GM19023 (cell line): ENCODE measurements at regions not wholly inside any gene's neighbourhood (a gene's known extent, or its start where the extent isn't known, plus 50 kb on each side); places are given as distances from the start of the nearest gene placed in this dataset.
"Not testable (repeated sequence)": the region's sequence is repeated elsewhere in the genome, so short reads cannot be mapped to it uniquely, and the experiment has no call there.

Experiments used
- ATAC-seq: cut with Tn5 transposase; IDR thresholded peaks from one replicate; pipeline ENCODE4 v1.9.1; 2021; ENCODE audit warnings: mild to moderate bottlenecking, moderate library complexity; ENCODE audit not compliant: unreplicated experiment

DNA sequence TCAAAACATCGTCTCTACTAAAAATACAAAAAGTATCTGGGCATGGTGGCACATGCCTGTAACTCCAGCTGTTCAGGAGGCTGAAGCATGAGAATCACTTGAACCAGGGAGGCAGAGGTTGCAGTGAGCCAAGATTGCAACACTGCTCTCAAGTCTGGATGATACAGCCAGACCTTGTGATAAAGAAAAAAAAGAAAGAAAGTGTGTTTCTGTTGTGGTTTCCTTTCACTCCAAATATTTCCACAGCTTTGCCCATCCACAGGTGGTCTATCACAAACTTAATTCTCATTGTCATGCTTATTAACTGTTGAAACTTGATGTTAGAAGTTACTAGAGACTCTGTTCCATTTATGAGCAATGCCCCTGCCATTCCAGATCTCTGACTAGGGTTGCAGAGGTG, 316.0 kb upstream of the SEMA3C start:
- no peak for ATAC-seq

DNA sequence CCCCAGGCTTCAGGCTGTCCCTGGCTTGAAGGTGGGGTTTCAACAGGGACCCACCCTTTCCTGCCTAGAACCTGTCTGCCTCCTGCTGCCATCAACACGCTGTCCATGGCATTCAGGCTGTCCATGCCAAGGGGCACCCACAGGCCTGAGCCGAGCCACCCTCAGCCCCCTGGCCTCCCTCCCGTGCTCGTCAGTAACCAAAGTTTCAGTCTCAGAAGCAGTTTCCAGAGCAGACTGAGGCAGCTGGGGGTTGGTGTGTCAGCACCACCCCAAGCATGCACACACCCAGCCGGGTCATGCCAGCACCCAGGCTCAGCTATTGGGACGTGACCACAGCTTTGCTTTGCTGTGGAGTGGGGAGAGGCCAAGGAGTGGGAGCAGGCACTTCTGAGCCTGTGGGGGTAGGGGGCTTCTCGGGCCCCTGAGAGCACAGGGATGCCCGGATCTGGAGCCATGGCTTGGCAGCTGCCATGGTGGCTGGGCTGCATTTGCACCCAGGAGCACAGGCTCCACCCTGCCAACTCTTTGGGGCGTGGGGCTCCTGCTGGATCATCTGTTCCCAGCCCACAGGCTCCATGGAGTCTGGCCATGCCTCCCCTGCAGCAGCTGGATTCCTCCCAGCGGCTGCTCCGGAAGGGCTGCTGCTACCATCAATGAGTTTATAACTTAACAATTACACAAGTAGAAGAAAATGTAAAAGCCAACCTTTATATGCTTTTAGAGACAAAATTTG, 314.5 kb upstream of the SEMA3C start:
- ATAC-seq, result no peak

DNA sequence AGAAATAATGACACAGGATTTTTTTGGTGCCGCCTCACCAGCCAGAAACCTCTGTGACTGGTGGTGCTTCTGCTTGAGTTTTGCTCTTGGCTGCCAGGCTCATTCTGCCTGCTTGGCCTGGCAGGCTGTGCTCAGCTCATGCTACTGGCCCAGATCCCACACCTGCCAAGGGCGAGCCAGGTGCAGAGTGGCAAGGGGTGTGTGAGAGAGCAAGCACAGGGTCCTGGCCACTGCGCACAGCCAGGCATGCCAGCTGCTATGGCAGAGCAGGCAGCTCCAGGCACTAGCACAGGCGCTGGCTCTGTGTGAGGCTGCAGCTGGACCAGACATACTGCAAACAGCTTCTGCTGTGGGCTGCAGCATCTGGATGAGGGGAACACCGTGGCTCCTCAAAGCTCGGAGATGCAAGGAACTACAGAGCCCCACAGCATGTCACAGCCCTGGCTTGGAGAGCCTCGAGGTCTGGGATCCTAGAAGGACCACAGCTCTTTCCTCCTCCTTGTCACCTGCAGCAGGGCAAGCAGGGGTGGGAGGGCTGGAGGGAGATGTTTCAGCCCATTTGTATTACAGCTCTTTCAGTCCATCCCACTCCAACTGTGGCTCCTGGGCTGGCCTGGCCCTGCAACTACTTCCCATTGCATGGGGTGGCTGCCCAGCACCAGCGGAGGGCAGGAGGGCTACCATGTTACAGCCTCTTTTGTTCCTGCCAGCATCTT, 313.4 kb upstream of the SEMA3C start:
- no peak for ATAC-seq

DNA sequence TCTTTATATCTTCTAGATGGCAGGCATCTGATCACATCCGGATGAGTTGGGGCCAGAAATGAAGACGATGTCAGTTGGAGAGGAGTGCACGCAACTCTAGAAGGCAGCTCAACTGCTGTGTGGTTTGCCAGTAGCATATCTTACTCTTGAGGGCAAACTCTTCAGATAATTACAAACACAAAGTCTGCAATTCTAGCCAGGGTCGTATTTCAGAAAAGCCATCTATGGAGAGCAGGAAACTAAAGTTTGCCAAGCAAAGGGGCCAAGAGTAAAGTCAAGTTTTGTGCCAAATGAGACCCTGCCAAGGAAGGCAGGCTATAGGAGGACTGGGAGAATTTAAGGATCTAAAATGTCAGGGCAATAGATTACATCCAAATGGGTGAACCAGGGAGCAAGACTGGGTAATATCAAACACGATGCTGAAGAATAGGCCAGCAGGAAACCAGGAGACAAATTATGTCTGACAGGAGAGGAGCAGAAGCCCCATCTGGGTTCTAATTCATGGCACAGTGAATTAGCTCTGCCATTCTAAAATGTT, 312.5 kb upstream of the SEMA3C start:
- no peak for ATAC-seq

DNA sequence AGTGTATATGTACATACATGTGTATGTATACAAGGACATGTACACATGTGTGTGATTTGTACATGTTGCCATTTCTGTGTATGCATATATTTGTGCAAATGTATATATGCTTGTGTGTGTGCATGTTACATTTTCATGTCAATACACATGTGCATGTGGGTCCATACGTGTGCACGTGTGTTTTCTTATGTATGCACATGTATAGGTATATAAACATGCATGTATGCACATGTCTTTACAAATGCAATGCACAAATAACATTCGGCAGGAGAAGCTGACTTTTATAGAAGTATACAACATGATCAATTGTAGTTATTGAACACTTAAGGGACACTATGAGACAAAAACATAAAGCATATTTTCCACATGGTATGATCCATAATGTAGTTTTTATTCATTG, 307.4 kb upstream of the SEMA3C start:
- ATAC-seq, result no peak

DNA sequence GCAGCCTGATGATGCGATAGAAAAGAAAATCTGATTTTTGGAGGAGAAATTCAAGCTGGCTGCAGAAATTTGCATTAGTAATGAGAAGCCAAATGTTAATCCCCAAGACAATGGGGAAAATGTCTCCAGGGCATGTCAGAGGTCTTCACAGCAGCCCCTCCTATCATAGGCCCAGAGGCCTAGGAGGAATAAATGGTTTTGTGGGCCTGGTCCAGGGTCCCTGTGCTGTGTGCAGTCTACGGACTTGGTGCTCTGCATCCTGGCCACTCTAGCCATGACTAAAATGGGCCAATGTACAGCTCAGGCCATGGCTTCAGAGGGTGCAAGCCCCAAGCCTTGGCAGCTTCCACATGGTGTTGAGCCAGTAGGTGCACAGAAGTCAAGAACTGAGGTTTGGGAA, 303.8 kb upstream of the SEMA3C start:
- not testable (repeated sequence) for ATAC-seq

DNA sequence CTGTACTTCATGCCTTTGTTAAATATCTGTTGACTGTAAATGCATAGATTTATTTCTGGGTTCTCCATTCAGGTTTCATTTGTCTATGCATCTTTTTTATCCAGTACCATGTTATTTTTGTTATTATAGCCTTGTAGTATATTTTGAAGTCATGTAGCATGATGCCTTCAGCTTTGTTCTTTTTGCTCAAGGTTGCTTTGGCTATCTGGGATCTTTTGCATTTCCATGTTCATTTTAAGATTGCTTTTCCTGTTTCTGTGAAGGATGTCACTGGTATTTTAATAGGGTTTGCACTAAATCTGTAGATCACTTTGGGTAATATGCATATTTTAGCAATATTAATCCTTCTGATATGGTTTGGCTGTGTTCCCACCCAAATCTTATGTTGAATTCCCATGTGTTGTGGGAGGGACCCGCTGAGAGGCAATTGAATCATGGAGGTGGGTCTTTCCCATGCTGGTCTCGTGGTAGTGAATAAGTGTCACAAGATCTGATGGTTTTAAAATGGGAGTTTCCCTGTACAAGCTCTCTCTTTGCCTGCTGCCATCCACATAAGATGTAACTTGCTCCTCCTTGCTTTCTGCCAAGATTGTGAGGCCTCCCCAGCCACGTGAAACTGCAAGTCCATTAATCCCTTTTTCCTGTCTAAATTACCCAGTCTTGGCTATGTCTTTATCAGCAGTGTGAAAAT, 302.8 kb upstream of the SEMA3C start:
- ATAC-seq, result no peak

DNA sequence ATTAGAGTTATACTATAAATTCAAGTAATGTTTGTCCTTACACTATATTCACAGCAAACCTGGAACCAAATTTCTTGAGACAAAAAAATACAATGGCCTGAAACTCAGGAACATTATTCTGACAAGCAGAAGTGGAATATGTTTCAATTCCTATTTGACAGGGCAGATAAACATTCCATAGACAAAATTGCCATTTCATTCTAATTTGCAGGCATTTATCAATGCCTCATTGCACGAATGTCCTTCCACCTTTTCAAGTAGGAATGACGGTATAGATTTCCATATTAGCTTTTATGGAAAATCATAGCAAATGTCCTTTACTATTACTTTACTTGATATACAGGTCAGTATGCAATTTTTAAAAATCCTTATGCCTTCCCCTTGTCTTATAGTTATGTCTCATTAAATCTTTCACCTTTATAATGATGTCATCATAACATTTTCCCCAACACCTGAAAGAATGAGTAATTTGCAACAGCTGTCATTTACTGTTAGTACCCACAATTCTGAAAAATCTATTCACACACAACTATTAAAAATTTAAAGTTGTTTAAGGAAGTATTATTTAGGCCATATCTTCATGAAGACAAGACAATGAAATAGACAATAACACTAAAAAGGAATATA, 299.7 kb upstream of the SEMA3C start:
- ATAC-seq, result no peak

DNA sequence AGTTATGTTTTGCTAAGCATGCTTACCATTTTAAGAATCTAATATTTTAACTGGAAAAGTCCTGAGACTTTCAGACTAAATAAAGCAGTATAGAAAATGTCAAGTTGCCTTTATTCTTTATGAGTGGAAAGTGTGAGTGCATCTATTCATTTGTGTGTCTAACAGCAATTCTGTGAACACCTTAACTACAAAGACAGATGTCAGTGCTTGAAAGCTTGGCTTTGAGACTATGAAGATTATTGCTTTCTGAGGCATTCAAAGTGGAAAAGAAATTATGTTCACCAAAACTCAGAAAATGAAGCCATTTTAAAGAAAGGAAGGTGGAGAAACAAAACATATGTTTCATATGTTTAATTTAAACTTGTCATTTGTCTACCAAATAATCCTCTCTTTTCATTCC, 294.5 kb upstream of the SEMA3C start:
- no peak for ATAC-seq

DNA sequence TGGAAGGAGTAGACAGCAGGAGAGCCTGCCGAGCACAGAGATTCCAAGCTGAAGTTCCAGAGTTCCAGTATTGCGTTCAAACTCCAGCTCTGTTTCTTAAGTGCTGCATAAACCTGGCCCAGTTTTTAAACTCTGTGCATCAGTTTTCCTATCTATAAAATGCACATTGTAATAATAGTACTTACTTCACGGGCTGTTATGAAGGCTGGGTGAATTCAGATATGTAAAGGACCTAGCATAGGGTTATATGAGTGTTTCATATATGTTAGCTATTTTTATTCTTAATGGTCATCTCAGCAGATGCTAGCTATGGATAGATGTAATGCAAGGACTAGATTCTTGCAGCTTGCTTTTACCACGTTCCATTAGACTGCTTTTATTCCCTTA, 293.1 kb upstream of the SEMA3C start:
- no peak for ATAC-seq

DNA sequence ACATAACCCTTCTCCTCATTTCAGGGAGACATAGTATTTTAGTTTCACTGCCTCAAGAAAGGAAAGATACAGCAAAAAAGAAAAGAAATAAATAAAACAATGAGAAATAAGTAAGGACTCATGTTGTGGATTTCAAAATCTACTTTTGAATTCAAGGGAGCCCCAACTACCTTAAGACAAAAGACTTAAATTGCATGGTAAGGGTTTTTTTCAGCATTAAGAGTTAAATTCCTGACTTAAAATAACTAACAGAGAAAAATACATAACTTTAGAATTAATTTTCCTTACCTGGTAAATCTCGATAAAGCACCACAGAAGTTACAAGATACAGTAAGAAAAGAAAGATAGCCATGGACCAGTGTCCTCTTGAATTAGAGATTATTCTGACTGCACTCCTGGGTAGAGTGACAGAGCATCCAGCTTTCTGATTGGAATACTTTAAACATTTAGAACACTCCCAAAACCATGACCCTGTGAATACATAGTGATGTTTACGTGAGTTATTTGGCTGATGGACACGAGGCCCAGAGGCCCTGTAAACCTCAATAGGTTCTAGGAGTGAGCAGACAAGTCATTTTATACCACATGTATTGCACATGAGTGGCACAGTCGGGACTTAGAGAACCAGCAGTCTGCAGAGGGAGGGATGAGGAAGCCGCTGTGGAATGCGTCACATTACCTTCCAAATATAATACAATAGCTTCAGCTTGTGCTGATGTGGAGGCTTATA, 292.5 kb upstream of the SEMA3C start:
- ATAC-seq, result no peak

DNA sequence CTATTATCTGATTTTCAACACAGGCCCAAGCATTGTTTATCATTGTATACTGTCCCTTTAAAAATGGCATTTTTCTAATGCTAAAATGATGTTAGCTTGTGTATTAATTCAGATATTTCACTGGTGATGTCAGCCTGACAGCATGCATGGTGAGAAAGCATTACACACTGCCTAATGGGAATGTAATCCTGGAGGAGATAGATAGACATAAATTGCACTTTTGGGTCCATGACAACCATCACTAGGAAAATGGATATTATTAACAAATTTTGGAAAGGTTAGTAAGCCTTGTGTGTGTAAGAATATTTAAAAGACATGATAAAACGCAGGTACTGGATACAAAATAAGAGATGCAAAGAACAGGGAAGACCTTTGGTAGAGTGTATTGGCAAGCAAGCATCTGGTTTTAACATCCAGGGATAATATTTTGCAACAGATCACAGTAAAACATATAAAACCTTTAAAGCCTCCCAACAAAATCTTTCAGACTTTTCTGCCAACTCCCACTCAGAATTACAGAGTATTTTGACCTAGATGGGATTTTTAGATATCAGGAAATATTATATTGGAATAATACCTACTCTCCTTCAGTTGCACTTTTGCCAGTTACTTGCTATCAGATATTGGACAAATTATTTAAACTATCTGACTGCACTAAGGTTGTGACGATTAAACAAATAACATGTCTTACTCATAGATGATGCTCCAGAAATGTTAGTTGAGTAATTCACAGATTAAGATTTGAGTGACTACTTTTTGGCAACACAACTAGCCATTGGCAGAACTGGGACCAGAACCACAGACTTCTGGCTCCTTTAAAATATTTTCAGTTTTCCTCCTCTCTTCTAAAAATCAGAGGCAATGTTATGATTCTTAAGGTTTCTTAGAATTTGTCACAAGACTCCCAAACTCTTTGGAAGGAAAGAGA, 291.6 kb upstream of the SEMA3C start:
- ATAC-seq, result no peak

DNA sequence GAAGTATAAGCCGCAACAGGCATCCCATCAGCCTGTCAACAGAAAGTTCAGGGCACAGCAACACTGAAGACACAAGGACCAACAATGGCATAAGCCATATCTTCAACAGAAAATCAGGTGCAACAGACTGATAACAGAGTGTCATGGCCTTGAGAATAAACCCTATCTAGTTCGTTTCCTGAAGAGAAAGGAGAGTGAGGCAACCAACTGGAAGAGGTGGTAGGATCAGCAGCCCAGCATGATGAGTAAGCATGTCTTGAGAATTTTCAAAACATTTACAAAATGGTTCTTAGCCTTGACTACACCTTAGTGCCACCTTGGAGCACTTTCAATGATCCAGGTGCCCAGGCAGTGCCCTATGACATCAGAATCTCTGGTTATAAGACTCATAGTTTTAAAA, 290.2 kb upstream of the SEMA3C start:
- ATAC-seq, result no peak

DNA sequence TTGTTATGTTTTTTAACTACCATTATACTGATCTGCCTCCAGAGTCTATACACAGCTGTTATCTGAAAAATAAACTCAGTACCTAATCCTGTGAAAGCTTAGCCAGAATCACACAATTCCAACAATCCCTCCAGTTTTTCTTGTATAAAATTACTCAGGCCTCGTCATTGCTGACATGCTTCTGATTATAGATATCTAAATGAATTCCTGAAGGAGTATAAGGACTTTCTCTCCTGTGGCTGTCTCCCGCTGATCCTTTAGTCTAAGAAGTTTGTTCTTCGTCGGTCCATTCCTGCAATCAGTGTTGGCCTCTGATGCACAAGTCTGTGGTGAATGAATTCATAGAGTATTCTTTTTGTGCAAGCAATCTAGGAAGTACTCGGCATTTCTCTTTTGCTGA, 288.9 kb upstream of the SEMA3C start:
- no peak for ATAC-seq

DNA sequence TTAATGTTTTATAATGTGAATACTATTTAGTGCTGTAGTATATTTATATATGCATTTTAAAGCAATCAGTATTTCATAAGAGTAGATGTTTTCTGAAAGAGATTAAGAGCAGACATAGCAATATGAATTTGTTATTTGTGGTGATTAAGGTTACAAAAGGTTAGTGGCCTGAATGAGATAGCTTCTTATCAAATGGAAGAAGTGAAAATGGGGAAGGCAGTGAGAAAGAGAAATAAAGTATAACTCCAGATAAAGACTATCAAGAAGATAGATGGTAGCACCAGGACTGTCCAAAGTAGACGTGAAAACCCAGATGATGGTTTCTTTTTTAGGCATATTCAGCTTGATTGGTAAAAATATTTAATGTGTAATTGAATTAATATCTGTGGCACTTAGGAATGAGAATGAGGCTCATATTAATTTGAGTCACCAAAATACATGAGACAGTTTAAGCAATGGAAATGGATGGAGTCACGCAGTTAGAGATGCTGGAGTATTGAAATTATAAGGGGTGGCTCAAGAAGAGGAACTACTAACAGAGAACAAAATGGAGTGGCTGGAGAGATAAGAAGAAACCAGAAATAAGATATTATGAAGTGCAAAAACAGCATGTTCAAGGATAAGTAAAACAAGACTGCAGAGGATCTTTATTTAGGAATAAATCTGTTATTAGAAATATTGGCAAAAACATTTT, 288.0 kb upstream of the SEMA3C start:
- ATAC-seq, result no peak

DNA sequence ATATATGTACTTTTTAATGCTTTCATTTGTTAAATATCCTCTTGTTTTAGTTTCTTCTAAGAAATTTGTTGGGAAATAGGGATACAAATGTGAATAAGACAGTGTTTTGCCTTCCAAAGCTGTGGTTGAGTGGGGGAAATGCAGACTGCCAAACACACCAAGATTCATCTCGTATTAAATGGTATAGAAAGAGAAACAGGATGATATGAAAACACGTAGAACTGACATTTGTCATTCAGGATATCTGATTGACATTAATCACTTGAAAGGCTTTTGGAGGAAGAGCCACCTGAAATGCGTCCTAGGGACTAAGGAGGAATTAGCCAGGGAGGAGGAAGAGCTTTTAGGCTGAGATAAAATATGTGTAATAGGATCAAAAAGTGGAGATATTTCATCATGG, 287.4 kb upstream of the SEMA3C start:
- ATAC-seq, result no peak

DNA sequence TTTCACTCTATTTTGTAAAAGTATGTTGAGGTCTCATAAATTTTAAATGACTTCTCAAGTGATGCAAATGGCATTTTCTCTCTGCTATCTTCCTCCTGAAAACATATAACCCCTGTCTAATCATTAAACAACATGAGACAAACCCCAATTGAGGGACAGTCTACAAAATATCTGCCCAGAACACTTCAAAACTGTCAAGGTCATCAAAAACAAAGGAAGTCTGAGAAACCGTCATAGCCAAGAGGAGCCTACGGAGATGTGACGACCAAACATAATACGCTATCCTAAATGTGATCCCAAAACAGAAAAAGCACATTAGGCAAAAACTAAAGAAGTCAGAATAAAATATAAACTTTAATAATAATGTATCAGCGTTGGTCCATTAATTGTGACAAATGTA, 282.3 kb upstream of the SEMA3C start:
- ATAC-seq, result no peak

DNA sequence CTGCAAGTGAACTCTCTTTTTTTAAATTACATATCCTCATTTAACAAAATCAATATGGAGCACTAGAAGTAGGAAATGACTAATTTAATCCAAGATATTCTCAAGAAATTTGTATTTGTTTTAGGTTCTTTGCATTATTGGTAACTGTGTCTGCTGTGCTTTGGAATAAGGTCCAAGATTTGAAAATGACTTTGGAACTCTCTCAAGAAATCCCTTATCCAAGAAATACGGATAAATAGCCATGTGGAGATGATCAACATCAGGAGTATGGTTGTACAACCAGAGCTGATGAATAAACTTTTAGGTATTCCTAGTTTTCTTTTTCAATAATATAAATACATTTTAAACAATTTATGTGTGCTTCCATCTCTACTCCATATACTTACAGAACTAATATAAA, 279.9 kb upstream of the SEMA3C start:
- no peak for ATAC-seq

DNA sequence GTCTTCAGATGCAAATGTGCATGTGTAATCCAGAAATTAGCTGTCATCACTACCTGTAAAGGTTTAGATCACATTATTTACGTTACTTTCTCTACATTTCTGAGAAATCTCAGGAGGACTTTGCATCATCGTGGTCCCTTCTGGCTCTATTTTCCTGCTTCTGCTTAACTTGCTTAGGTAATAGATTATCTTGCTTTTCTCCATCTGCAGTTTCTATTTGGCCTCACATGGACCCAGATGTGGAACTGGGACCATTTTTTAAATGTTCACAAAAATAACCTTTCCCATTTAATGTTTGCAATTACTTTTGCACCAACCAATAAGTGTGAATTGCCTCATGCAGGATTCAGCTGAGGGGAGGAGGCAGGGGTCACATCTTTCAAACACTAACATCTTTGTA, 278.4 kb upstream of the SEMA3C start:
- no peak for ATAC-seq
